ENCODE measurements at regions not wholly inside any gene's neighbourhood (a gene's known extent, or its start where the extent isn't known, plus 50 kb on each side); places are given as distances from the start of the nearest gene placed in this dataset.

DNA sequence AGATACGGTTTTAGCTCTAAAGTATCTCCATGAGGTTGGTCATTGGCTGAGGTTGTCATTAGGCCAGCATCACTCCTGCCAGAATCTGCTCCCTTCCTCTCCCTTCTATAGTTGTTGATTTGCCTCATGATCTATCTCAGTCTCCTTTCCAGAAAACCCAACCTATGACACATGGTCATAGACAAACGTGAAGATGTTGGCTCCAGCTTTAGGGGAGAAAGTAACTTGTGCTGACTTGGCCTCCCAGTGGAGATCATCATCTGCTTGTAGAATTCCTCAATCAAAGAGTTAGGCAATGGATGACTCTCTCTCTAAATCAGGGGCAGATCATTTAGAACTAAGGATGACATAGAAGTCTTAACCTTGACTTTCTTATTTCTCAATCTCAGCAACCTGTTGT is 894.4 kb downstream of the TTLL7 start:
- TF ChIP-seq, protein P1, sequence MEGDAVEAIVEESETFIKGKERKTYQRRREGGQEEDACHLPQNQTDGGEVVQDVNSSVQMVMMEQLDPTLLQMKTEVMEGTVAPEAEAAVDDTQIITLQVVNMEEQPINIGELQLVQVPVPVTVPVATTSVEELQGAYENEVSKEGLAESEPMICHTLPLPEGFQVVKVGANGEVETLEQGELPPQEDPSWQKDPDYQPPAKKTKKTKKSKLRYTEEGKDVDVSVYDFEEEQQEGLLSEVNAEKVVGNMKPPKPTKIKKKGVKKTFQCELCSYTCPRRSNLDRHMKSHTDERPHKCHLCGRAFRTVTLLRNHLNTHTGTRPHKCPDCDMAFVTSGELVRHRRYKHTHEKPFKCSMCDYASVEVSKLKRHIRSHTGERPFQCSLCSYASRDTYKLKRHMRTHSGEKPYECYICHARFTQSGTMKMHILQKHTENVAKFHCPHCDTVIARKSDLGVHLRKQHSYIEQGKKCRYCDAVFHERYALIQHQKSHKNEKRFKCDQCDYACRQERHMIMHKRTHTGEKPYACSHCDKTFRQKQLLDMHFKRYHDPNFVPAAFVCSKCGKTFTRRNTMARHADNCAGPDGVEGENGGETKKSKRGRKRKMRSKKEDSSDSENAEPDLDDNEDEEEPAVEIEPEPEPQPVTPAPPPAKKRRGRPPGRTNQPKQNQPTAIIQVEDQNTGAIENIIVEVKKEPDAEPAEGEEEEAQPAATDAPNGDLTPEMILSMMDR (IDR thresholded peaks at IDR 0.05; ENCODE audit: borderline replicate concordance, control extremely low read depth, extremely low read depth, insufficient read depth, missing control alignments): no peak
- in situ Hi-C loops (cut with MboI; ENCODE audit: low sequenced_read_pairs, unreplicated experiment): no loop called here
- no peak for DNase-seq (ENCODE audit: low spot score)

DNA sequence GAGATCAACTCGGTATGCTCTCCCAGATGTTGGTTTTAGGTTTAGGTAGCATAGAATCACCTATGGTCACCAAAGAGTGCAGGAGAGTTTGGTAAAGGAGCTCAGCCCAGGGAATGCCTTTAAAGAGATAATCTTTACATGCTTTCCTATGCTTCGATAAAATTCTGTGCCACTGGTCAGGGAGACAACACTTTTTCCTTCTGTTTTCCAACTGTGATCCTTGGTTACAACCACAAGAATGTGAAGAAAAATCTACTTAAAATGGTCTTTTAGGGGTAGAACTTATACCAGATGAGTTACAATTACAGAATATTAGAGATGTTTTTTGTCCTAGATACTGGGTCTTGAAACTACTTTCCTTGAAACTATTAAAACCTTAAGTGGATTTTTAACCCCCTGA is 895.6 kb downstream of the TTLL7 start:
- DNase-seq (ENCODE audit: low spot score): no peak
- TF ChIP-seq, protein P1 (IDR thresholded peaks at IDR 0.05; ENCODE audit: borderline replicate concordance, control extremely low read depth, extremely low read depth, insufficient read depth, missing control alignments): no peak
- in situ Hi-C loops (cut with MboI; ENCODE audit: low sequenced_read_pairs, unreplicated experiment): no loop called here

DNA sequence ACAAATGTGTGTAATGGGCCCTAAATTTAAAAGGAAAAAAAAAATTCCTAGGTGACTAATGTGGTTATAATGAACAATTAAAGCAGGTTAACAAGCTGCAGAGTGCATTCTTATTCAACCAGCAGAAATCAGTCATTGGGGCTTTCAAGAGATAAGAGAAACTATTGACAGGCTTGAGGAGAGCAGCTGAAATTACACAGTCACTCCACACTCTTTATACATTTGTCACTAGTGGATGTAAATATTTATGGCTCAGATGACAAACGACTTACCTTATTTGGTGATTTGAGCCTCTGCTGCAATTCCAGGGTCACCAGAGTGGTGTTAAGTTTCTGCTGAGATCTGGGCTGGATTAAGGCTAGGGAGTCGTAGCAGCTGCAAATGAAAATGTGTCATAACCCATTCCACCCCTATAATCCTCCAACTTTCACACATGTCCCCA is 896.3 kb downstream of the TTLL7 start:
- in situ Hi-C loops (cut with MboI; ENCODE audit: low sequenced_read_pairs, unreplicated experiment): no loop called here

DNA sequence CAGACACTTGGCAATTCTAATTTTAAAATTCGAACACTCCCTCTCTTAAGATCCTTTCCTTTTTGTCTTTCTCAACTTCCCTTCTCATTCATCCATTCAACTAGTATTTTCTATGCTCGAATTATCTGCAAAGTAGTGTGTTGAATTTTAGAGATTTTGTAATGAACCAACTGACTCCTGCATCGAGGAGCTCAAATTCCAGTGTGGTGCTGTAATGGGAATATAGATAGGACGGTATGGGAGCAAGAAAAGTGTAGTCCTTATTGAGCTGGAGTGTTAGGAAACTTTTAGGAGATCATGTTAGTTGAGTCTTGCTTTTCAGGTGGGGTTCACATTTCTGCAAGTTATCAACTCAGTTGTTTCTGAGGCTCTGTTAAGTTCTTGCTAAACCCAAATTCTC is 897.5 kb downstream of the TTLL7 start:
- TF ChIP-seq, protein P1 (IDR thresholded peaks at IDR 0.05; ENCODE audit: borderline replicate concordance, control extremely low read depth, extremely low read depth, insufficient read depth, missing control alignments): no peak
- in situ Hi-C loops (cut with MboI; ENCODE audit: low sequenced_read_pairs, unreplicated experiment): no loop called here

More for the DNA sequence above, 896.3 kb downstream of the TTLL7 start:
- no peak for DNase-seq (ENCODE audit: low spot score)
- TF ChIP-seq, protein P1 (IDR thresholded peaks at IDR 0.05; ENCODE audit: borderline replicate concordance, control extremely low read depth, extremely low read depth, insufficient read depth, missing control alignments): no peak

DNA sequence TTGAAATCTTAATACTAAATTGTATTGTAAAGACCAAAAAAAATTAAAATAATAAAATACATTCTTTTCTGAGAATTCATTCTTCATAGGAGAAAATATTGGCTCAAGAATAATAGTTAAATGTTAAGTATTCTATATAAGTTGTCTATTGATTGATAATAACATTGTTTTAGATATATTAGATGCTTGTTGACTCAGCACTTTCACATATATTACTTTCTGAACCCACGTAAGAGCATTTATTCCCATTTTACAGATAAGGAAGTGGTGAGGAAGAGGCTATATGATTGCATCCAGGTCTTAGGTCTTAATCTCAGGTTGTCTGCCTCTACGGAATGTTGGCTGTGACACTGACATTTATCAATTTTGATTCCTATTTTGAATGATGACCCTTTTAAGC is 898.8 kb downstream of the TTLL7 start:
- DNase-seq (ENCODE audit: low spot score): no peak
- in situ Hi-C loops (cut with MboI; ENCODE audit: low sequenced_read_pairs, unreplicated experiment): no loop called here
- TF ChIP-seq, protein P1 (IDR thresholded peaks at IDR 0.05; ENCODE audit: borderline replicate concordance, control extremely low read depth, extremely low read depth, insufficient read depth, missing control alignments): no peak

More for the DNA sequence above, 897.5 kb downstream of the TTLL7 start:
- no peak for DNase-seq (ENCODE audit: low spot score)

DNA sequence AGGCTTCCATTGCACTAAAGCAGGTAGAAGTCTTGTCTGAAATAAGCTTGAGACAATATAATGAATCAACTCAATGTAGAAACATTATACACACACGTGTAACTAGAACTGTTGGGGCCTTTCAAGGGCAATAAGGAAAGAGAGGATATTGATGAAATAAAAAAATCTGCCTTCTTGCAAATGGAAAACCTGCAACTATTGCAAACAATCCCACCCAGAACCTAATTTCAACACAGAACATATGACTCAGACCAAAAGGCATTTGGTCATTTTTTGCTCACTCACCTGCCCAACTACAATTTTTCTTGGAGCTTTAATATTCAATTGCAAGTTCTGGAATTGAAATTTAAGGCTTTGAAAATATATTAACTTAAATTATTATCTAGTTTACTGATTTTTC is 900.1 kb downstream of the TTLL7 start:
- TF ChIP-seq, protein P1 (IDR thresholded peaks at IDR 0.05; ENCODE audit: borderline replicate concordance, control extremely low read depth, extremely low read depth, insufficient read depth, missing control alignments): no peak
- in situ Hi-C loops (cut with MboI; ENCODE audit: low sequenced_read_pairs, unreplicated experiment): no loop called here
- DNase-seq (ENCODE audit: low spot score): no peak

DNA sequence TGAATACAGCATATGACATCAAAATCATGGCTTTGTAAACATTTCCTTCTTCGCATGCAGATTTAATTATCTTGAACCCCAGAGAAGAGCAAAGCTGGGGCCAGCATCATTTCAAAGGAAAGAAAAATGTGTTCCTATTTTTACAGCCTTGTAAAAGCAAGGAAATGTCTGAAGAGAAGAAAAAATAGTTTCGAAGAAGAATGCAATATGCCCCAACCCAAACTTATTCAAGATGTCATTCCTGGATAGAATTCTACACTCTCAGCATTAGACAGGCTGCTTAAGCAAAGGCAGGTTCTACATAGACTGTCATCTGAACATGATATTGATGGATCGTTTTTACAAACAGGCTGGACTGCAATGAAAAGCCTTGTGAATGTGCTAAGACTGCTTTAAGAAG is 900.8 kb downstream of the TTLL7 start:
- DNase-seq (ENCODE audit: low spot score): no peak
- TF ChIP-seq, protein P1 (IDR thresholded peaks at IDR 0.05; ENCODE audit: borderline replicate concordance, control extremely low read depth, extremely low read depth, insufficient read depth, missing control alignments): no peak
- in situ Hi-C loops (cut with MboI; ENCODE audit: low sequenced_read_pairs, unreplicated experiment): no loop called here
